ENCODE measurements at regions not wholly inside any gene's neighbourhood (a gene's known extent, or its start where the extent isn't known, plus 50 kb on each side); places are given as distances from the start of the nearest gene placed in this dataset.

DNA sequence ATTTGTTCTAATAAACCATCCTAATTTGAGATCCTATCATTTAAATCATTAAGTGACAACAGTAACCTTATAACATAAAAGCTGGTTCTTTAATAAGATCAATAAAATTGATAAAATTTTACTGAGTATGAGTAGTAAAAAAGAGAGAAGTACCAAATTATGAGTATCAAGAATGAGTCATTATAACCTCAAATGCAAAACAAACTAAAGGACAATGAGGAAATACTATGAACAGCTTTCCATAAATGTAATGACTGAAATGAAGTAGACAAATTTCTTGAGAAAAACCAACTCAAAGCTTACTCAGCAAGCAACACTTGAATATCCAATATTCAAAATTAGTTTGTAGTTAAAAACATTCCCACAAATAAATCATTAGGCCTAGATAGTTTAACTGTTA is 433.0 kb downstream of the ZEB2 start:
- no peak overlapping the region for H3K27ac Mint-ChIP-seq
- H3K4me1 ChIP-seq (ENCODE audit: control insufficient read depth in 2 of 2, insufficient read depth in 2 of 2, low read length in 2 of 2), result no peaks in the 10 kb centered on the region
- no peaks in the 10 kb centered on the region for H3K36me3 ChIP-seq (replicated peaks in 1 of 2; ENCODE audit: control extremely low read depth in 1 of 2, control insufficient read depth in 1 of 2, extremely low read depth in 1 of 2, insufficient read depth in 2 of 2, low read length in 1 of 2)
- H3K9ac ChIP-seq (ENCODE audit: low read length), result no peak overlapping the region
- no peak overlapping the region for H2AFZ ChIP-seq (ENCODE audit: insufficient read depth, low read depth, low read length, poor library complexity, severe bottlenecking)
- no peak overlapping the region for H3K4me3 ChIP-seq (ENCODE audit: control extremely low read depth in 1 of 5, extremely low read depth in 1 of 5, insufficient read depth in 1 of 5, low read depth in 2 of 5, low read length in 4 of 5)
- ChIA-PET POLR2A (no interaction called here), CTCF (interaction anchor here (0.6 kb wide), 1 partner anchor 194 kb away, joined by 3 read pairs; no protein-coding TSS in a partner anchor)
- no peaks in the 10 kb centered on the region for H3K79me2 ChIP-seq (ENCODE audit: control insufficient read depth, insufficient read depth, low read length)
- no peak for TF ChIP-seq EZH2 (IDR thresholded peaks at IDR 0.05; ENCODE audit: borderline replicate concordance, insufficient read depth, low read depth, low read length, poor library complexity, severe bottlenecking)
- TF ChIP-seq, protein P1, sequence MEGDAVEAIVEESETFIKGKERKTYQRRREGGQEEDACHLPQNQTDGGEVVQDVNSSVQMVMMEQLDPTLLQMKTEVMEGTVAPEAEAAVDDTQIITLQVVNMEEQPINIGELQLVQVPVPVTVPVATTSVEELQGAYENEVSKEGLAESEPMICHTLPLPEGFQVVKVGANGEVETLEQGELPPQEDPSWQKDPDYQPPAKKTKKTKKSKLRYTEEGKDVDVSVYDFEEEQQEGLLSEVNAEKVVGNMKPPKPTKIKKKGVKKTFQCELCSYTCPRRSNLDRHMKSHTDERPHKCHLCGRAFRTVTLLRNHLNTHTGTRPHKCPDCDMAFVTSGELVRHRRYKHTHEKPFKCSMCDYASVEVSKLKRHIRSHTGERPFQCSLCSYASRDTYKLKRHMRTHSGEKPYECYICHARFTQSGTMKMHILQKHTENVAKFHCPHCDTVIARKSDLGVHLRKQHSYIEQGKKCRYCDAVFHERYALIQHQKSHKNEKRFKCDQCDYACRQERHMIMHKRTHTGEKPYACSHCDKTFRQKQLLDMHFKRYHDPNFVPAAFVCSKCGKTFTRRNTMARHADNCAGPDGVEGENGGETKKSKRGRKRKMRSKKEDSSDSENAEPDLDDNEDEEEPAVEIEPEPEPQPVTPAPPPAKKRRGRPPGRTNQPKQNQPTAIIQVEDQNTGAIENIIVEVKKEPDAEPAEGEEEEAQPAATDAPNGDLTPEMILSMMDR (IDR thresholded peaks at IDR 0.05), result no peak
- H3K9me3 Mint-ChIP-seq (ENCODE audit: insufficient read depth), result peaks cover 11% of the 10 kb centered on the region
- DNase-seq (no peak), ATAC-seq (ENCODE audit: low read depth) (no peak)
- H4K20me1 ChIP-seq (ENCODE audit: control insufficient read depth, insufficient read depth, low read length, poor library complexity, severe bottlenecking), result no peaks in the 10 kb centered on the region
- no peaks in the 10 kb centered on the region for H3K27me3 Mint-ChIP-seq
- intact Hi-C loops (cut with micrococcal nuclease), result no loop called here
- H3K4me2 ChIP-seq (replicated peaks; ENCODE audit: low read depth, low read length, poor library complexity, severe bottlenecking), result no peak overlapping the region
- no peaks in the 10 kb centered on the region for H3K4me1 Mint-ChIP-seq
- no peaks in the 10 kb centered on the region for H3K27me3 ChIP-seq (replicated peaks in 1 of 4; ENCODE audit: control extremely low read depth in 1 of 4, control insufficient read depth in 3 of 4, insufficient read depth in 4 of 4, low read length in 3 of 4)
- peaks cover under 1 to 3% (median 2%) of the 10 kb centered on the region in 3 donors for H3K9me3 ChIP-seq (ENCODE audit: control extremely low read depth in 1 of 3, control insufficient read depth in 2 of 3, insufficient read depth in 1 of 3, low read length in 2 of 3)
- H3K4me3 Mint-ChIP-seq, result no peak overlapping the region
- H3K27ac ChIP-seq (ENCODE audit: low read length in 2 of 2), result no peak overlapping the region

DNA sequence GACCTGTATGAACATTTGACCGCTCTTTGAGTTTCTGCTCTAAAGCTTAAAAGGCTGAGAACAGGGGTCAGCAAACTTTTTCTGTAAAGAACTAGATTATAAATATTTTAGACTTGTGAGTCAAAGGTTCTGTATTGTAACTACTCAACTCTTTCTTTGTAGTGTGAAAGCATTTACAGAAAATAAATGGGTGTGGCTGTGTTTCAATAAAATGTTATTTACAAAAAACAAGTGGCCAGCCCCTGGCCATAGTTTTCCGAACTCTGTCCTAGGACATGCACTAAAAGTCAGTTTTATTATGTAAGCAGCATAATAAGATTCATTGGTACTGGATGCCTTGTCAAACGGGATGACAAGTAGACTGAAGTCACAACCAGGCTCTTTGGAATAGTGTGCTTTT is 434.9 kb downstream of the ZEB2 start:
- no peak overlapping the region for H3K27ac ChIP-seq (ENCODE audit: low read length in 2 of 2)
- POLR2A ChIA-PET, result no interaction called here
- Mint-ChIP-seq H3K27me3 (no peaks in the 10 kb centered on the region), H3K4me1 (no peaks in the 10 kb centered on the region), H3K27ac (no peak overlapping the region), H3K9me3 (ENCODE audit: insufficient read depth) (peaks cover 9% of the 10 kb centered on the region), H3K4me3 (no peak overlapping the region)
- no peaks in the 10 kb centered on the region for H4K20me1 ChIP-seq (ENCODE audit: control insufficient read depth, insufficient read depth, low read length, poor library complexity, severe bottlenecking)
- intact Hi-C loops (cut with micrococcal nuclease), result no loop called here
- H3K4me1 ChIP-seq (ENCODE audit: control insufficient read depth in 2 of 2, insufficient read depth in 2 of 2, low read length in 2 of 2), result no peaks in the 10 kb centered on the region
- WGBS (ENCODE audit: insufficient coverage), result 100% methylated on average over 2 of the region's 3 CpGs
- no peaks in the 10 kb centered on the region for H3K36me3 ChIP-seq (replicated peaks in 1 of 2; ENCODE audit: control extremely low read depth in 1 of 2, control insufficient read depth in 1 of 2, extremely low read depth in 1 of 2, insufficient read depth in 2 of 2, low read length in 1 of 2)
- no peaks in the 10 kb centered on the region for H3K79me2 ChIP-seq (ENCODE audit: control insufficient read depth, insufficient read depth, low read length)
- H3K4me2 ChIP-seq (replicated peaks; ENCODE audit: low read depth, low read length, poor library complexity, severe bottlenecking), result no peak overlapping the region
- no peak overlapping the region for H3K9ac ChIP-seq (ENCODE audit: low read length)
- no peaks in the 10 kb centered on the region for H3K27me3 ChIP-seq (replicated peaks in 1 of 4; ENCODE audit: control extremely low read depth in 1 of 4, control insufficient read depth in 3 of 4, insufficient read depth in 4 of 4, low read length in 3 of 4)
- ATAC-seq (ENCODE audit: low read depth) (no peak), DNase-seq (no peak)
- no peak overlapping the region for H3K4me3 ChIP-seq (ENCODE audit: control extremely low read depth in 1 of 5, extremely low read depth in 1 of 5, insufficient read depth in 1 of 5, low read depth in 2 of 5, low read length in 4 of 5)
- CTCF ChIA-PET, result no interaction called here
- H2AFZ ChIP-seq (ENCODE audit: insufficient read depth, low read depth, low read length, poor library complexity, severe bottlenecking), result no peak overlapping the region
- TF ChIP-seq, protein P1 (IDR thresholded peaks at IDR 0.05), result no peak
- TF ChIP-seq EZH2 (IDR thresholded peaks at IDR 0.05; ENCODE audit: borderline replicate concordance, insufficient read depth, low read depth, low read length, poor library complexity, severe bottlenecking), result no peak
- no peaks in the 10 kb centered on the region for H3K9me3 ChIP-seq (ENCODE audit: control extremely low read depth in 1 of 3, control insufficient read depth in 2 of 3, insufficient read depth in 1 of 3, low read length in 2 of 3)
